IPS DF 6.9 (cell line): ENCODE measurements at regions not wholly inside any gene's neighbourhood (a gene's known extent, or its start where the extent isn't known, plus 50 kb on each side); places are given as distances from the start of the nearest gene placed in this dataset.
A peak's percentile ranks its signal among the peaks of the same experiment; 100 is the strongest.

Source experiments
- DNase-seq: peaks from one replicate; pipeline ENCODE4 v3.0.0-alpha.2; 2013; ENCODE audit warnings: low read depth, low spot score
- H3K27ac ChIP-seq: one replicate; pipeline ENCODE4 v1.5.1; 2013; ENCODE audit warnings: low read length, control low read depth
- H3K27me3 ChIP-seq: 2 replicates; pipeline ENCODE4 v1.6.1; 2013; ENCODE audit warnings: mild to moderate bottlenecking, low read length; ENCODE audit not compliant: control insufficient read depth, insufficient read depth
- H3K36me3 ChIP-seq: 2 replicates; pipeline ENCODE4 v1.6.1; 2013; ENCODE audit warnings: low read length; ENCODE audit not compliant: control insufficient read depth, insufficient read depth
- H3K4me1 ChIP-seq: 2 replicates; pipeline ENCODE4 v1.6.1; 2013; ENCODE audit warnings: low read length; ENCODE audit not compliant: control insufficient read depth, insufficient read depth
- H3K4me3 ChIP-seq: 2 replicates; pipeline ENCODE4 v1.5.1; 2013; ENCODE audit warnings: mild to moderate bottlenecking, low read length
- H3K9me3 ChIP-seq: 2 replicates; pipeline ENCODE4 v1.6.1; 2013; ENCODE audit warnings: low read length, inconsistent platforms; ENCODE audit not compliant: control insufficient read depth, insufficient read depth
- WGBS: extraction: QIAGEN DNeasy Blood & Tissue Kit; methylation state at CpG from one replicate; pipeline ENCODE4 v1.1.7; 2013; ENCODE audit warnings: mixed read lengths, missing lambda C conversion rate; ENCODE audit not compliant: insufficient read length, insufficient coverage; 5-methylcytosine and 5-hydroxymethylcytosine counted together

DNA sequence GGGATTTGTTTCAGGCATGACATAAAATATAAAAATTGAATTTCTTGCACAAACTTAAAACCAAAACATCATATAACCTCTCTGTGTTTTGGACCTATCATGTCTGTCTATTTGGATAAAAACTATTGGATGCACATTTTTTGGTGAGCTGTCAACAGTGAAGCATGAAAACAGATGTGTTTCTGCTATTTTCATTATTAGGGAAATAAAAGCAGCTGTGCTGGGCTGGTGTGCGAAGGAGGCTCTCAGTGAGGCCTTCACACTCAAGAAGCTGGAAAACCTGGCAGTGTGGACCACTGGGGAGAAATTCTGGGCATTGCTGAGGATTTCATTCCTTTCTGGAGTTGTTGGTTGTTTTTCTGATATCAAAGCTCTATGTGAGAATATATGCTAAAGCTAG is 395.3 kb downstream of the GJA1 start:
- Histone ChIP-seq H3K4me1 (0 out of 2 replicates have a peak, but pooled peaks cover 2% of the 10 kb centered on the region), H3K27ac (no peak overlapping the region), H3K27me3 (no peaks in the 10 kb centered on the region), H3K4me3 (no peak overlapping the region), H3K36me3 (no peaks in the 10 kb centered on the region), H3K9me3 (no peaks in the 10 kb centered on the region)
- DNase-seq, result no peak
- WGBS, result no CpG with 5 or more reads among the region's 1 CpG

DNA sequence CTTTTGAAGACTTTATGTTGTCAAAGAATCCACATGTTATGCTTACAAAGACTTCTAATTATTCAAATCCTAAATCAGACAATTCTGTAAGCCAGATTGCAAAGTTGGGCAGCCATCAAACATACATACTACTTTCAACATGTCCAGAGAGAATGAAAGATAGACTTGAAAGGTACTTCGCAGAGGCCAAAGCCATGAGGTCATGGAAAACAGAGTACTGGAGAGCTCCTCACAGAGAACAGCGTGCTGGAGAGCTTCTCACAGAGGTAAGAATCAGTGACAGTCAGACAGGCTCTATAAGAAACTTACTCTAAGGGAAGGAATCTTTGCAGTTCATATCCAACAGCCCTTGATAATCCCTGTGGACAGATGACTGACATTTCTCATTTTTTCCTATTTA is 400.2 kb downstream of the GJA1 start:
- Histone ChIP-seq H3K4me3 (no peak overlapping the region), H3K27me3 (no peaks in the 10 kb centered on the region), H3K36me3 (no peaks in the 10 kb centered on the region), H3K9me3 (no peaks in the 10 kb centered on the region), H3K27ac (no peak overlapping the region), H3K4me1 (no peaks in the 10 kb centered on the region)
- DNase-seq, result no peak
- WGBS, result no CpG with 5 or more reads among the region's 2 CpGs

DNA sequence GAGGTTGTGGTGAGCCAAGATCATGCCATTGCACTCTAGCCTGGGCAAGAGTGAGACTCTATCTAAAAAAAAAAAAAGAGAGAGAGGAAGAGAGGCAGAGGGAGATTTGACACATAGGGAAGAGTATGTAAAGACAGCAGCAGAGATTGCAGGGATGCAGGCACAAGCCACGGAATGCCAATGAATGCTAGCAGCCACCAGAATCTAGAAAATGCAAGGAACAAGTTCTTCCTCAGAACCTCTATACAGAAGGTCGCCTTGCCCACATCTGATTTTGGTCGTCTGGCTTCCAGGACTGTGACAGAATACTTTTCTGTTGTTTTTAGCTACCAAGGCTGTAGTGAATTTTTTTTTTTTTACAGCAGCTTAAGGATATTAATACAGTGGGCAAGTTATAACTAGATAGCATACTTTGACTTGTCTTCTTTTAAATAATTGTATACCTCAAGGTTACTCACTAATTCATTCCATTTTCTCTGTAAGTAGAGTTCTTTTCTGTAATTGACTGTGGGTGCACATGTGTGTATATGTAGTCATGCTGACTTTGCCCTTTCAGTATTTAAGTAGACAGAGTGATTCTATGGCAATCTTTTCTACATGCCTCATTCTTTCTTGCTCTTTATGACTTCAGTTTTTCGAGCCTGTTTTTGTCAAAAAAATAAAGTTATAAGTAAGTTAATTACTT is 402.2 kb downstream of the GJA1 start:
- H3K4me3 ChIP-seq, result no peak overlapping the region
- DNase-seq, result no peak
- WGBS, result no CpG with 5 or more reads among the region's 4 CpGs
- H3K9me3 ChIP-seq, result no peaks in the 10 kb centered on the region
- H3K36me3 ChIP-seq, result no peaks in the 10 kb centered on the region
- no peak overlapping the region for H3K27ac ChIP-seq
- no peaks in the 10 kb centered on the region for H3K4me1 ChIP-seq
- no peaks in the 10 kb centered on the region for H3K27me3 ChIP-seq

DNA sequence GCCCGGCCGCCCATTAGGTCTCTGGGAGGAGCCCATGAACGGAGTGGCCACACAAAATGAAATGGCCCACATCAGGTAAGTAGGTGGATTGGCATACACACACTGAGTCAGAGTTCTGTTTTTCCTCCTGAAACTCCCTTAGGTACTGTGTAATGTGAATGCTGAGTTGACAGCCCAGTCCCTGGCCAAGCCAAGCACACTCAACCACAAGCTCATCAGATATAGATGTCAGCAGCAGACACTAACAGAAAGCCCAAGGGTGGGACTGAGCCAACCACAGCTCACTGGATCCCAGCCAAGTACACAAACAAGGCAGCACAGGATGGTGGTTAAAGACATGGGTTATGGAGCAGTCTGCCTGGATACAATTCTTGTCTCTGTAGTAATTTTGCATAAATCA is 403.4 kb downstream of the GJA1 start:
- H3K27me3 ChIP-seq, result no peaks in the 10 kb centered on the region
- no peaks in the 10 kb centered on the region for H3K4me1 ChIP-seq
- no peak overlapping the region for H3K4me3 ChIP-seq
- no peaks in the 10 kb centered on the region for H3K36me3 ChIP-seq
- no peak overlapping the region for H3K27ac ChIP-seq
- H3K9me3 ChIP-seq, result no peaks in the 10 kb centered on the region
- no peak for DNase-seq
- WGBS, result no CpG with 5 or more reads among the region's 3 CpGs

DNA sequence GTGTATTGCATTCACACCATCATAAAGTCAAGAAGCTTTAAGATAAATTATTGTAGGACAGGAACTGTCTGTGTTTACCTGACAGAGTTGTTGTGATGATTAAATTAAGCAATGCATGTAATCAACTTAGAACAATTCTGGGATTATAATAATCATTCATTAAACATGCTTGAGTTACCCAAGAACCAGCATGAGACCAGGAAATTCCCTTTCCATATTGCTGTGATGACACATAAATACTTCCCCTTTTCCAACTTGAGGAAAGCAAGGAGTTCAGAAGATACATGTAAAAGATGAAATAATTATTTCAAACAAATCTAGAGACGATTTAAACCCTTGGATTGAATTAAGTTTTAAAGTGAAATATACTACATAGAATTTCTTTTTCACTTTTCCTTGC is 404.4 kb downstream of the GJA1 start:
- Histone ChIP-seq H3K36me3 (no peaks in the 10 kb centered on the region), H3K4me3 (no peak overlapping the region), H3K27ac (no peak overlapping the region), H3K9me3 (no peaks in the 10 kb centered on the region), H3K27me3 (no peaks in the 10 kb centered on the region), H3K4me1 (no peaks in the 10 kb centered on the region)
- no CpG with 5 or more reads among the region's 1 CpG for WGBS
- no peak for DNase-seq

DNA sequence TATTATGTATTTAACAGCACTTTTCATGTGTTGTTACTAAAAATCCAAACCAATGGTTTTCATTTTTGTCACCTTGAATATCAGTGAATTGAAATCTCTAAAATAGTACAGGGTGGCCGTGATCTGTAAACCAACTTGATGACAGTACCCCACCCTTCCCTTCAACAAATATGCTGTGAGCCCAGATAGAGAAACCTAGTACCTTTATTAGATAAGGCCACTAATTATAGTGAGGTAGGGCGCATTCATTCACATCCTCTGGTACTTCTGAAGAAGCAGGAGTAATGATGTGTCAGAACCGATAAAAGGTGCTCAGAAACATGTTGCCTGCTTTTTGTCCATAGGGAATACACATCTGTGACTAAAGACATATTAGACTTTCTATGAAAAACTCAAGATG is 409.5 kb downstream of the GJA1 start:
- no CpG with 5 or more reads among the region's 3 CpGs for WGBS
- H3K9me3 ChIP-seq, result no peaks in the 10 kb centered on the region

DNA sequence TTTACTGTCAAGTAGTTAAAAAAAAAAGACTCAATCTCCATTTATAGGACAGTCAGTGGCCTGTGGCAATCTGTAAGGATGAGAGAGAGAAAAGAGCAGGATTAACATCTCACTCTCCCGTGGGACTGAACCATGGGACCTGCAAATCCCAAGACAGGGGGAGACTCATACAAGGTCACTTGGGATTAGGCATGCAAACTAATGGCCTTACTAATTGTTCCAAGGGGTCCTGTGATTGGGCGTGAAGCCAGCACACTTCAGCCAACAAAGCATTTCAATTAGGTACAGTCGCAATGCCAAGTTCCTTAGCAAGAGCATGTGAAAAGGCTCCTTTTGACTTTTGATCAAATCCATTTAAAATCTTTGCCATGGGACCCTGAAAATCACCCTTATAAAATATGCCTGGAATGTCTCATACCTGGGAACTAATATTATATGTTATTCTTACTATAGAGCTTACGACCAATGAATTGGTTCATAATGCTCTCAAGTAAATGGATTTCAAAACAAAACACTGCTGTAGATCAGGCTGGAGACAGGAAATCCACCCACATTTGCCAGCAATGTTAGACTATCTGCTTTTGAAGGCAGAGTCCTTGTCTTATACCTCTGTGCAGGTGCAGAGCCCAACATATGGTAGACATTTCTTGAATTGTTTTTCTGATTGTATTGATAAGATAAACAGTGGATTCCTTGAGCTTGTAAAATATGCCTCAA is 412.5 kb downstream of the GJA1 start:
- no peak for DNase-seq
- Histone ChIP-seq H3K4me3 (no peak overlapping the region), H3K27ac (no peak overlapping the region), H3K36me3 (no peaks in the 10 kb centered on the region), H3K9me3 (no peaks in the 10 kb centered on the region), H3K4me1 (peaks cover 1% of the 10 kb centered on the region; the same call in 1 of the 2 replicates), H3K27me3 (no peaks in the 10 kb centered on the region)
- WGBS, result no CpG with 5 or more reads among the region's 4 CpGs

More for the DNA sequence above, 409.5 kb downstream of the GJA1 start:
- Histone ChIP-seq H3K36me3 (no peaks in the 10 kb centered on the region), H3K27me3 (no peaks in the 10 kb centered on the region), H3K4me1 (peaks cover 1% of the 10 kb centered on the region; the same call in 1 of the 2 replicates), H3K27ac (no peak overlapping the region), H3K4me3 (no peak overlapping the region)
- DNase-seq, result no peak

DNA sequence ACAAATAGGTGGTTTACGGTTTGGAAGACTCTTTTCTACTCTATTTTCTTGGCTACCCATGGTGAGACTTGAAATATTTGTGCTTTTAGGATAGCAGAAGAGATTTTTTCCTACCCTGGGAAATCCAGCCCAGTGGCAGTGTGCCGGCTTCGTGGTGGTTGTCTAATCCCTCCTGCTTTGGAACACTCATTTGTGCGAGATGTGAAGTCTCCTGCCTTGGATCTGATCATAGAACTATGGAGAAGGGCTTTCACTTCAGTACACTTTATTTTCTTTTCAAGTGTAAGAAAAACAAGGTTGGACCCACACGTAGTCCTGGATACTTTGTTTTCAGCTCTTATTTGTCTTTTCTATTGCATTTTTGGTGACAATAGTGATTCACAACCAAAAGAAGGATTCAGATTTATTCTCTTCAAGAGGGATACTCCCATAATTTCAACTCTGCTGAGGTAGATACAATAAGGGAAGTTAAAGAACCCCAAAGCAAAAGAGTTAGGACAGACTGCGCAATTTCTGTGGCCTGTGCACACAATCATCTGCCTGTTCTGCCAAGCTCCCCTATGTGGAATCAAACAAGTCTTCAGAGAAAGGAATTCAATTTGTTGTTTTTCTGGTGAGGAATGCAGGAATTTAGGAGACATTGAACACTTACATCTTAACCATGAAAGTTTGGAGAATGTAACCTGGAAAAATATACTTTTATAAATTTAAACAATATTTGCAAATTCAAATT is 413.2 kb downstream of the GJA1 start:
- Histone ChIP-seq H3K27ac (no peak overlapping the region), H3K36me3 (no peaks in the 10 kb centered on the region), H3K9me3 (no peaks in the 10 kb centered on the region), H3K4me3 (no peak overlapping the region), H3K27me3 (no peaks in the 10 kb centered on the region), H3K4me1 (peaks cover 1% of the 10 kb centered on the region; the same call in 1 of the 2 replicates)
- DNase-seq, result no peak
- WGBS, result no CpG with 5 or more reads among the region's 6 CpGs

DNA sequence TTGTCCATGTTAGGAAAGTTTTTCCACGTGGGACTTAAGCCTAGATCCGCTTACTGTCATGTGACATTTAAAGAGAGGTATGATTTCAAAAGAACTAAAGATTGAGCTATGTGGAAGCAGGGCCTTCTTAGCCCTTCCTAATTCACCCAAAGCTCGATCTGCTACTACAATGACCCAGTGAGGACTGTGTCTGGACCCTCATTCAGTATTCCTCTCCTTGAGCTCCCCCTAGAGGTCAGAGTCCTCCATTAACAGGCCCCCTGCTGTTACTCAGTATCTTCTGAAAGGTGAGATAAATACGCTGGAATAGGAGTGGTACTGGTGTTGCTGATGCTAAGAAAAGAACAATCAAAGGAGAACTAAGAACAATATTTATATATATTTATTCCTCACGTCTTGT is 414.0 kb downstream of the GJA1 start:
- H3K4me3 ChIP-seq, result no peak overlapping the region
- no peaks in the 10 kb centered on the region for H3K36me3 ChIP-seq
- DNase-seq, result peak; percentile 72
- H3K27me3 ChIP-seq, result no peaks in the 10 kb centered on the region
- no peaks in the 10 kb centered on the region for H3K9me3 ChIP-seq
- WGBS, result no CpG with 5 or more reads among the region's 5 CpGs
- peaks cover 1% of the 10 kb centered on the region; the same call in 1 of the 2 replicates for H3K4me1 ChIP-seq
- H3K27ac ChIP-seq, result no peak overlapping the region

DNA sequence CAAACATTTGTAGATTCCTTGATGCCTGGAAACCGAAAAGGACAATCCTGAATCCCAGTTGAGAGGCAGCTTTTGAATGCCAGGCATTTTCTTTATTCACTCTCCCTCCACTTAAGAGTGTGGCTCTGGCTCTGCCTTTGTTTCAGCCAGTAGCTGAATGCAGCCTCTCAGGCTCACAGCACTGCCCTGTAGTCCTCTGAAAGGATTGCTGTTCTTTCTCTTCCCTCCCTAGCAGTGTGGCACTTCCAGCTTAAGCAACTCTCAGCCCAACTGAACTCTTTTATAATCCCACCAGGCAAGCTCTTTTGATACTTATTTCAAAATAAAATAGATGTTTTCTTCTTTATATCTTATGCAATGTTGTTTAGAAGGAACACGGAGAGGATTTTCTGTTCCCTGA is 415.6 kb downstream of the GJA1 start:
- H3K36me3 ChIP-seq, result no peaks in the 10 kb centered on the region
- WGBS, result no CpG with 5 or more reads among the region's 2 CpGs
- peaks cover 1% of the 10 kb centered on the region; the same call in 1 of the 2 replicates for H3K4me1 ChIP-seq
- no peaks in the 10 kb centered on the region for H3K9me3 ChIP-seq
- H3K27me3 ChIP-seq, result no peaks in the 10 kb centered on the region
- no peak overlapping the region for H3K27ac ChIP-seq
- DNase-seq, result peak; percentile 60
- no peak overlapping the region for H3K4me3 ChIP-seq
